A172 (cell line): ENCODE measurements at regions not wholly inside any gene's neighbourhood (a gene's known extent, or its start where the extent isn't known, plus 50 kb on each side); places are given as distances from the start of the nearest gene placed in this dataset.
"Not testable (repeated sequence)": the region's sequence is repeated elsewhere in the genome, so short reads cannot be mapped to it uniquely, and the experiment has no call there.

Experiments
- DNase-seq: peaks from one replicate; pipeline ENCODE4 v3.0.0-alpha.2; 2015; ENCODE audit warnings: low spot score

GRCh38 chrX:147228153-147228552 lies 413.6 kb upstream of the CXorf51A start:
- DNase-seq, result no peak

GRCh38 chrX:147226801-147227200 lies 412.3 kb upstream of the CXorf51A start:
- peak; percentile 14 for DNase-seq

GRCh38 chrX:147217334-147217733 lies 402.8 kb upstream of the CXorf51A start:
- DNase-seq, result no peak

- DNase-seq, result not testable (repeated sequence)
These were observed 385.9 kb upstream of the CXorf51A start for GRCh38 chrX:147200494-147200893.

GRCh38 chrX:147191361-147191760 lies 376.8 kb upstream of the CXorf51A start:
- DNase-seq, result no peak

- no peak for DNase-seq
These were observed 368.6 kb upstream of the CXorf51A start for GRCh38 chrX:147183161-147183560.

- DNase-seq, result no peak
These were observed 366.3 kb upstream of the CXorf51A start for GRCh38 chrX:147180886-147181285.

GRCh38 chrX:147179625-147180024 lies 365.1 kb upstream of the CXorf51A start:
- no peak for DNase-seq

GRCh38 chrX:147174591-147174990 lies 360.0 kb upstream of the CXorf51A start:
- peak; percentile 29 for DNase-seq

- no peak for DNase-seq
These were observed 359.1 kb upstream of the CXorf51A start for GRCh38 chrX:147173594-147173993.

GRCh38 chrX:147170993-147171392 lies 356.4 kb upstream of the CXorf51A start:
- DNase-seq, result no peak
